CD4-positive, alpha-beta T cell (primary cell): ENCODE measurements at regions not wholly inside any gene's neighbourhood (a gene's known extent, or its start where the extent isn't known, plus 50 kb on each side); places are given as distances from the start of the nearest gene placed in this dataset.

Experiments used
- ATAC-seq: fragments of 200-7000 bp; cut with Tn5 transposase; one replicate; pipeline ENCODE4 v1.10.0; 2022; ENCODE audit warnings: mild to moderate bottlenecking; ENCODE audit not compliant: poor library complexity
- CTCF ChIA-PET: fragments of 350-600 bp; sonication (Branson Sonifier 250); formaldehyde crosslinking; loops from one replicate; lab custom pipeline; 2021; ENCODE audit warnings: antibody characterized with exemption, inconsistent platforms; lab: Charles Lee
- POLR2A ChIA-PET: fragments of 350-600 bp; sonication (Branson Sonifier 250); formaldehyde crosslinking; loops from one replicate; lab custom pipeline; 2021; ENCODE audit warnings: antibody characterized with exemption, inconsistent platforms; lab: Charles Lee
- DNase-seq, 14 experiments: peaks; one replicate each; pipeline ENCODE4 v3.0.0-alpha.2; 2013 to 2020; ENCODE audit warnings: mixed read lengths in 2 of 14
- H3K27ac ChIP-seq, 2 donors: one replicate each; pipeline versions ENCODE4 v1.5.1 to v1.7.0; 2013; ENCODE audit warnings: low read length in 2 of 2, low read depth in 1 of 2, mild to moderate bottlenecking in 1 of 2
- H3K27me3 ChIP-seq, 2 experiments: 1 replicate in 1 of 2; 2 replicates in 1 of 2; pipeline versions ENCODE4 v1.6.1 to v1.7.0; 2013; ENCODE audit warnings: low read length in 2 of 2, control low read depth in 1 of 2, mild to moderate bottlenecking in 1 of 2, moderate library complexity in 1 of 2; ENCODE audit not compliant: insufficient read depth in 2 of 2, control insufficient read depth in 1 of 2
- H3K36me3 ChIP-seq: one replicate; pipeline ENCODE4 v1.6.1; 2013; ENCODE audit warnings: low read length, control low read depth; ENCODE audit not compliant: insufficient read depth
- H3K4me1 ChIP-seq: one replicate; pipeline ENCODE4 v1.6.1; 2013; ENCODE audit warnings: low read length, control low read depth; ENCODE audit not compliant: insufficient read depth
- H3K4me3 ChIP-seq: one replicate; pipeline ENCODE4 v1.5.1; 2013; ENCODE audit warnings: mild to moderate bottlenecking, low read length, moderate library complexity
- H3K9me3 ChIP-seq, 2 experiments: 1 replicate in 1 of 2; 2 replicates in 1 of 2; pipeline versions ENCODE4 v1.6.1 to v1.7.0; 2013; ENCODE audit warnings: low read length in 2 of 2, mild to moderate bottlenecking in 2 of 2, control low read depth in 1 of 2, moderate library complexity in 1 of 2; ENCODE audit not compliant: control insufficient read depth in 1 of 2, insufficient read depth in 1 of 2
- H3K27ac Mint-ChIP-seq: one replicate; pipeline ENCODE4 v1.8.0; 2020; ENCODE audit warnings: mixed read lengths
- H3K27me3 Mint-ChIP-seq: one replicate; pipeline ENCODE4 v1.8.0; 2021; ENCODE audit warnings: mixed read lengths
- H3K36me3 Mint-ChIP-seq: one replicate; pipeline ENCODE4 v1.8.0; 2021; ENCODE audit warnings: low read depth, mixed read lengths
- H3K4me1 Mint-ChIP-seq: one replicate; pipeline ENCODE4 v1.8.0; 2021; ENCODE audit warnings: low read depth, mixed read lengths
- H3K4me3 Mint-ChIP-seq: one replicate; pipeline ENCODE4 v1.8.0; 2020; ENCODE audit warnings: mild to moderate bottlenecking, mixed read lengths
- H3K9me3 Mint-ChIP-seq: one replicate; pipeline ENCODE4 v1.8.0; 2020; ENCODE audit warnings: mixed read lengths
- intact Hi-C, 2 experiments: fragments of 100-400 bp; cut with DNase I in 1 of 2; cut with micrococcal nuclease in 1 of 2; formaldehyde crosslinking; loops; one replicate each; pipeline versions ENCODE4 v1.15.1 to v1.9.0; 2023 to 2025; cut with DNase I, micrococcal nuclease
- TF ChIP-seq, protein P1 (sequence below): fragments of 200-600 bp; IDR thresholded peaks from one replicate; pipeline ENCODE4 v1.8.0; 2022; ENCODE audit warnings: antibody characterized with exemption, mild to moderate bottlenecking

DNA sequence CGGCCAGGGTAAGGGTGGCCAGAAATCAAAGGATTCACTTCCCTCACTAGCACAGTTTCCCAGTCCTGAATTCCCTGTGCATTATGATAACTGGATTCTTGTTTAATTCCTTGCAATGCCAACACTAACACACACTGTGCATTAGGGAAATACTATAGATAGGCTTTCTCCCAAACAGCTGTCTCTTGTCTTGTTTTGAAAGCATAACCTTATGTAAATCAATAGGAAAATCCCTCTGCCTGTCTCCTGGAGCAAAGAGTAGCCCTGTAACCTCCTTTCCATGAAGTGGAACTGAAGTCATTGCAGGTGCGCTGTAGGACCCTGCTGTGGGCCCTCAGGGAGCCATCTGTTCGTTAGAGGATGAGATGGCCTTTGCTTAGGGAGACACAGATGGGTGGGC lies 82.8 kb upstream of the FAM171A1 start:
- Histone ChIP-seq H3K4me1 (no peaks in the 10 kb centered on the region), H3K27ac (no peak overlapping the region), H3K9me3 (no peaks in the 10 kb centered on the region), H3K36me3 (no peaks in the 10 kb centered on the region), H3K4me3 (no peak overlapping the region), H3K27me3 (peaks cover 0 to 35% of the 10 kb centered on the region in 2 experiments)
- Mint-ChIP-seq H3K27ac (no peak overlapping the region), H3K4me3 (no peak overlapping the region), H3K9me3 (no peaks in the 10 kb centered on the region), H3K27me3 (peaks cover 47% of the 10 kb centered on the region), H3K36me3 (no peaks in the 10 kb centered on the region), H3K4me1 (peaks cover 9% of the 10 kb centered on the region)
- intact Hi-C loops: no loop called here
- TF ChIP-seq, protein P1, sequence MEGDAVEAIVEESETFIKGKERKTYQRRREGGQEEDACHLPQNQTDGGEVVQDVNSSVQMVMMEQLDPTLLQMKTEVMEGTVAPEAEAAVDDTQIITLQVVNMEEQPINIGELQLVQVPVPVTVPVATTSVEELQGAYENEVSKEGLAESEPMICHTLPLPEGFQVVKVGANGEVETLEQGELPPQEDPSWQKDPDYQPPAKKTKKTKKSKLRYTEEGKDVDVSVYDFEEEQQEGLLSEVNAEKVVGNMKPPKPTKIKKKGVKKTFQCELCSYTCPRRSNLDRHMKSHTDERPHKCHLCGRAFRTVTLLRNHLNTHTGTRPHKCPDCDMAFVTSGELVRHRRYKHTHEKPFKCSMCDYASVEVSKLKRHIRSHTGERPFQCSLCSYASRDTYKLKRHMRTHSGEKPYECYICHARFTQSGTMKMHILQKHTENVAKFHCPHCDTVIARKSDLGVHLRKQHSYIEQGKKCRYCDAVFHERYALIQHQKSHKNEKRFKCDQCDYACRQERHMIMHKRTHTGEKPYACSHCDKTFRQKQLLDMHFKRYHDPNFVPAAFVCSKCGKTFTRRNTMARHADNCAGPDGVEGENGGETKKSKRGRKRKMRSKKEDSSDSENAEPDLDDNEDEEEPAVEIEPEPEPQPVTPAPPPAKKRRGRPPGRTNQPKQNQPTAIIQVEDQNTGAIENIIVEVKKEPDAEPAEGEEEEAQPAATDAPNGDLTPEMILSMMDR: no peak
- ChIA-PET CTCF (no interaction called here), POLR2A (no interaction called here)
- ATAC-seq (no peak), DNase-seq (no peak)

DNA sequence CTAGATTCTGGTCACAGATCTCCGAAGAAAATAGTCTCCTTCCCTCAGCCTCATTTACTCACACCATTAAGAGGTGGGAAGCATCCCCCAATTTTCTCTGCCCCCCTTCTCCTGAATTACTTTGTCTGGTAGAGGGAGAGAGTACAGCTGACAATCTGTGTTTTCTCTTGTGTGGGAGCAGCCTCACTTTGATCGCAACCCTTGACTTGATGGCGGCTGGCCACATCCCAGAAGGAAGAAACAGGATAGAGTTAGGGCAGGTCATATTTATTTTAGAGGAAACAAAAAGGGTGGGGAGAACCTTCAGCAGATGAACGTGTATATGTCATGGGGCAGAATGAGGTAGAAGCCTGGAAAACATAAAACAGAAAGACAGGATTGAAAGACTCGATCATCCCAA lies 82.4 kb upstream of the FAM171A1 start:
- H3K4me1 ChIP-seq: no peaks in the 10 kb centered on the region
- H3K27me3 Mint-ChIP-seq: peaks cover 45% of the 10 kb centered on the region
- DNase-seq: no peak
- no peak overlapping the region for H3K4me3 ChIP-seq
- no peak for ATAC-seq
- no peak overlapping the region for H3K27ac ChIP-seq
- peaks cover 0 to 35% of the 10 kb centered on the region in 2 experiments for H3K27me3 ChIP-seq
- CTCF ChIA-PET: no interaction called here
- POLR2A ChIA-PET: no interaction called here
- H3K36me3 Mint-ChIP-seq: no peaks in the 10 kb centered on the region
- no peaks in the 10 kb centered on the region for H3K9me3 Mint-ChIP-seq
- intact Hi-C loops: no loop called here
- no peaks in the 10 kb centered on the region for H3K9me3 ChIP-seq
- H3K36me3 ChIP-seq: no peaks in the 10 kb centered on the region
- peaks cover 4% of the 10 kb centered on the region for H3K4me1 Mint-ChIP-seq
- H3K27ac Mint-ChIP-seq: no peak overlapping the region
- TF ChIP-seq, protein P1: no peak
- no peak overlapping the region for H3K4me3 Mint-ChIP-seq

DNA sequence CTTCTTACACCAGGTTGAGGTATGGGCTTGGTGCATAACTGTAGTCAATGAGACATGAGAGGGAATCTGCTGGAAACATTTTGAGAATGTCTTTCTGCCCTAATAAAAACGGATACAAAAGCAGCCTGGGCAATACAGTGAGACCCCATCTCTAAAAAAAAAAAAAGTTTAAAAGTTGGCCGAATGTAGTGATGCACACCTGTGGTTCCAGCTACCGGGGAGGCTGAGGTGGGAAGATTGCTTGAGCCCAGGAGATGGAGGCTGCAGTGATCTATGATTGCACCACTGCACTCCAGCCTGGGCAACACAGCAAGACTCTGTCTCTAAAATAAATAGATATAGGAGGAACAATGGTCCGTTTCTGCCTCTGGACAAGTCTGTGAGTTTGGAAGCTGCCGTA lies 81.5 kb upstream of the FAM171A1 start:
- Mint-ChIP-seq H3K36me3 (no peaks in the 10 kb centered on the region), H3K9me3 (no peaks in the 10 kb centered on the region), H3K27ac (no peak overlapping the region), H3K4me1 (no peaks in the 10 kb centered on the region), H3K27me3 (peaks cover 52% of the 10 kb centered on the region), H3K4me3 (no peak overlapping the region)
- H3K4me1 ChIP-seq: no peaks in the 10 kb centered on the region
- no peak overlapping the region for H3K27ac ChIP-seq
- intact Hi-C loops: no loop called here
- CTCF ChIA-PET: no interaction called here
- peaks cover 0 to 35% of the 10 kb centered on the region in 2 experiments for H3K27me3 ChIP-seq
- POLR2A ChIA-PET: no interaction called here
- no peak overlapping the region for H3K4me3 ChIP-seq
- no peaks in the 10 kb centered on the region for H3K9me3 ChIP-seq
- no peaks in the 10 kb centered on the region for H3K36me3 ChIP-seq
- DNase-seq (no peak), ATAC-seq (no peak)
- TF ChIP-seq, protein P1: no peak
